BE2C (cell line): ENCODE measurements at regions not wholly inside any gene's neighbourhood (a gene's known extent, or its start where the extent isn't known, plus 50 kb on each side); places are given as distances from the start of the nearest gene placed in this dataset.

Experiments used
- DNase-seq: peaks from one replicate; pipeline ENCODE4 v3.0.0-alpha.2; 2020
- H3K27me3 ChIP-seq: fragments of 250-450 bp; sonication (Bioruptor Pico); 2 replicates; pipeline ENCODE4 v1.5.1; 2020; ENCODE audit warnings: mild to moderate bottlenecking
- H3K36me3 ChIP-seq: fragments of 250-450 bp; sonication (Bioruptor Pico); 2 replicates; pipeline ENCODE4 v1.5.1; 2020; ENCODE audit warnings: mild to moderate bottlenecking
- H3K4me1 ChIP-seq: fragments of 250-450 bp; sonication (Bioruptor Pico); 2 replicates; pipeline ENCODE4 v1.5.1; 2020
- H3K4me3 ChIP-seq: 2 replicates; pipeline ENCODE4 v1.5.1; 2011; ENCODE audit warnings: low read depth, low read length
- H3K9me3 ChIP-seq: fragments of 250-450 bp; sonication (Bioruptor Pico); 2 replicates; pipeline ENCODE4 v1.5.1; 2020
- CTCF ChIP-seq: IDR thresholded peaks from 2 replicates; pipeline ENCODE4 v1.5.1; 2012; ENCODE audit warnings: mild to moderate bottlenecking, low read depth, low read length

- no peaks in the 10 kb centered on the region for H3K4me1 ChIP-seq
- TF ChIP-seq CTCF = no peak
- H3K9me3 ChIP-seq = no peaks in the 10 kb centered on the region
- no peaks in the 10 kb centered on the region for H3K36me3 ChIP-seq
- H3K27me3 ChIP-seq = no peaks in the 10 kb centered on the region
- DNase-seq = no peak
- no peak overlapping the region for H3K4me3 ChIP-seq
Measured at GRCh38 chr1:212531267-212531666, 77.3 kb upstream of the ATF3 start.

- DNase-seq = no peak
Measured at GRCh38 chr1:212531796-212532195, 76.8 kb upstream of the ATF3 start.

GRCh38 chr1:212532469-212533147 lies 76.0 kb upstream of the ATF3 start:
- Histone ChIP-seq H3K27me3 (no peaks in the 10 kb centered on the region), H3K4me1 (no peaks in the 10 kb centered on the region), H3K9me3 (no peaks in the 10 kb centered on the region), H3K4me3 (no peak overlapping the region), H3K36me3 (no peaks in the 10 kb centered on the region)
- TF ChIP-seq CTCF = no peak
- no peak for DNase-seq

More at GRCh38 chr1:212531796-212532195, 76.8 kb upstream of the ATF3 start:
- no peak overlapping the region for H3K4me3 ChIP-seq
- TF ChIP-seq CTCF = no peak
- no peaks in the 10 kb centered on the region for H3K36me3 ChIP-seq
- no peaks in the 10 kb centered on the region for H3K4me1 ChIP-seq
- H3K27me3 ChIP-seq = no peaks in the 10 kb centered on the region
- no peaks in the 10 kb centered on the region for H3K9me3 ChIP-seq

GRCh38 chr1:212533148-212533517 lies 75.4 kb upstream of the ATF3 start:
- TF ChIP-seq CTCF = no peak
- no peaks in the 10 kb centered on the region for H3K4me1 ChIP-seq

GRCh38 chr1:212536586-212536985 lies 72.0 kb upstream of the ATF3 start:
- DNase-seq = no peak
- TF ChIP-seq CTCF = no peak
- Histone ChIP-seq H3K36me3 (no peaks in the 10 kb centered on the region), H3K27me3 (no peaks in the 10 kb centered on the region), H3K4me3 (no peak overlapping the region), H3K9me3 (no peaks in the 10 kb centered on the region), H3K4me1 (no peaks in the 10 kb centered on the region)

More at GRCh38 chr1:212533148-212533517, 75.4 kb upstream of the ATF3 start:
- H3K36me3 ChIP-seq = no peaks in the 10 kb centered on the region
- H3K9me3 ChIP-seq = no peaks in the 10 kb centered on the region
- no peaks in the 10 kb centered on the region for H3K27me3 ChIP-seq
- no peak overlapping the region for H3K4me3 ChIP-seq
- DNase-seq = no peak

- no peaks in the 10 kb centered on the region for H3K4me1 ChIP-seq
- DNase-seq = no peak
- TF ChIP-seq CTCF = no peak
- H3K36me3 ChIP-seq = no peaks in the 10 kb centered on the region
- H3K27me3 ChIP-seq = no peaks in the 10 kb centered on the region
- H3K9me3 ChIP-seq = no peaks in the 10 kb centered on the region
- no peak overlapping the region for H3K4me3 ChIP-seq
Measured at GRCh38 chr1:212537610-212538009, 71.0 kb upstream of the ATF3 start.
